NCI-H345 treated with DMSO at 0.1 percent for 48 hours (cell line): ENCODE measurements at regions not wholly inside any gene's neighbourhood (a gene's known extent, or its start where the extent isn't known, plus 50 kb on each side); places are given as distances from the start of the nearest gene placed in this dataset.

Source experiments
- DNase-seq: peaks from one replicate; lab custom pipeline; 2025; ENCODE audit not compliant: unreplicated experiment; lab: John Stamatoyannopoulos, UW

GRCh38 chr6:132972254-132972653, 157.9 kb downstream of the RPS12 start:
- no peak for DNase-seq

- no peak for DNase-seq
Measured at GRCh38 chr6:132972971-132973370, 158.6 kb downstream of the RPS12 start.

- no peak for DNase-seq
Measured at GRCh38 chr6:132973514-132973993, 159.2 kb downstream of the RPS12 start.

GRCh38 chr6:132974122-132974521, 159.8 kb downstream of the RPS12 start:
- no peak for DNase-seq

- DNase-seq = no peak
Measured at GRCh38 chr6:132977413-132977812, 163.0 kb downstream of the RPS12 start.

GRCh38 chr6:132978685-132979084, 164.3 kb downstream of the RPS12 start:
- DNase-seq = no peak

- DNase-seq = no peak
Measured at GRCh38 chr6:132993738-132994137, 179.4 kb downstream of the RPS12 start.

GRCh38 chr6:132995009-132995408, 180.6 kb downstream of the RPS12 start:
- DNase-seq = no peak

- DNase-seq = no peak
Measured at GRCh38 chr6:132995432-132995831, 181.1 kb downstream of the RPS12 start.

- DNase-seq = no peak
Measured at GRCh38 chr6:132998418-132998817, 184.0 kb downstream of the RPS12 start.

GRCh38 chr6:133001040-133001565, 186.7 kb downstream of the RPS12 start:
- DNase-seq = no peak

GRCh38 chr6:133004304-133004884, 190.0 kb downstream of the RPS12 start:
- no peak for DNase-seq

GRCh38 chr6:133012774-133013173, 198.4 kb downstream of the RPS12 start:
- DNase-seq = no peak

GRCh38 chr6:133016631-133017030, 202.3 kb downstream of the RPS12 start:
- DNase-seq = no peak

GRCh38 chr6:133017581-133017980, 203.2 kb downstream of the RPS12 start:
- DNase-seq = no peak

GRCh38 chr6:133026705-133027104, 212.3 kb downstream of the RPS12 start:
- DNase-seq = no peak

- DNase-seq = no peak
Measured at GRCh38 chr6:133033263-133033662, 207.9 kb upstream of the EYA4 start.

- no peak for DNase-seq
Measured at GRCh38 chr6:133034509-133035206, 206.5 kb upstream of the EYA4 start.

- DNase-seq = no peak
Measured at GRCh38 chr6:133040094-133040802, 200.9 kb upstream of the EYA4 start.

- DNase-seq = no peak
Measured at GRCh38 chr6:133040803-133041419, 200.2 kb upstream of the EYA4 start.

GRCh38 chr6:133042550-133043120, 198.5 kb upstream of the EYA4 start:
- no peak for DNase-seq
